ENCODE measurements at regions not wholly inside any gene's neighbourhood (a gene's known extent, or its start where the extent isn't known, plus 50 kb on each side); places are given as distances from the start of the nearest gene placed in this dataset.

GRCh38 chr10:33461295-33461640, 126.8 kb upstream of the NRP1 start:
- POLR2A ChIA-PET, result no interaction called here

DNA sequence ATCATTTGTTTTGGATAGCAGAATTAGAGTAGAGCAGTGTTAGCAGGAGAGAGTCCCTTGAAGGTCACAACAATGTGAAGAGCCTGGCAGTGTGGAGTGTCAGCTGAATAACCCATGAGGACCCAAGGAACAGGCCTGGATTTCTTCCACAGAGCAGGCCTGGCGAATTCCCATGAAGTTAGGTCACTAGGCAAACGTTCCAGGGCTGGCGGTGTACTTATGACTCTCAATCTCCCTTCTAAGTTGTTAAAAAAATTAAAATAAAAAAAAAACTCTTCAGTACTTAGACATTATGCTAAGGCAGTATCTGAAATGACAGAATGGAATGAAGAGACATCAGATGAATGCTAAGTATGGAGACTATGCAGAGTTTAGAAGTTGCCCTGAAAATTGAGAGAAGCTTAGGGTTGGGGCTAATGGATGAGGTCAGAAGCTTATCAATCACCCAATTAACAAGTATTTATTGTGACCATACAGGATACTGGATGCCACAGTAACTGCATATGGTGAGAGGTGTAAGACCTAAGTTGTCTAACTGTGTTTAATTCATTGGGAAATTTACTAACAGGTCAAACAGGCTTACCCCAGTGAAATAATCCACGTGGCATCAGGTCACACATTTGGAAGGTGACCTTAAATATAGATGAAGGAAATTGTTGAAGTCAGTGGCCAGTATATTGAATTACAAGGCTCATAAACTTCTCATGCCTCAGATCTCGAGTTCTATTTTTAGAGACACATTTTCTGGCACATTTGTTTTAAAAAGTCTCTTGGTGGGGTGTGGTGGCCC, 126.2 kb upstream of the NRP1 start:
- no peak overlapping the region for H3K4me3 Mint-ChIP-seq
- no peaks in the 10 kb centered on the region for H3K27me3 Mint-ChIP-seq
- no peaks in the 10 kb centered on the region for H3K4me1 Mint-ChIP-seq
- H3K27ac Mint-ChIP-seq, result no peak overlapping the region
- DNase-seq (no peak), ATAC-seq (ENCODE audit: low read depth) (no peak)
- H3K36me3 Mint-ChIP-seq, result no peaks in the 10 kb centered on the region
- POLR2A ChIA-PET, result no interaction called here
- H3K9me3 Mint-ChIP-seq, result no peaks in the 10 kb centered on the region

More at GRCh38 chr10:33461295-33461640, 126.8 kb upstream of the NRP1 start:
- Mint-ChIP-seq H3K9me3 (no peaks in the 10 kb centered on the region), H3K36me3 (no peaks in the 10 kb centered on the region), H3K4me1 (no peaks in the 10 kb centered on the region), H3K27me3 (no peaks in the 10 kb centered on the region), H3K27ac (no peak overlapping the region), H3K4me3 (no peak overlapping the region)
- ATAC-seq (ENCODE audit: low read depth), result no peak
- DNase-seq, result no peak

DNA sequence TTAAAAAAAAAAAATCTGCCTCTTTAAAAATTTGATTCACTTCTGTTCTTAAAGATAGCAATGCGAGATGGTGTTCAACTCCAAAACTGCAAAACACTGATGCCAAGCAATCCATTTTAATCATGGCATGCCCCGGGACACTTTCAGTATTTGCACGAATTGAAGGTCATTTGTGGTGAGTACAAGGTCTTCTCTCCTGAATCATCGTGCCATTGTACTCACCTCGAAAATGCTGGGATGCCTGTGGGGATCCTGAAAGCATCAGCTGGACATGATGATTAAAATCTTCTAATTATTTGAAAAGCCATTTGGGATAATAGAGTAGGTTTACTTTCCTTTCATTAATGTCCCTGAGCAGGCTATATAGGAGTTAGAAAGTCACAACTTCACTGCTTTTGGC, 125.1 kb upstream of the NRP1 start:
- Mint-ChIP-seq H3K4me1 (no peaks in the 10 kb centered on the region), H3K27me3 (no peaks in the 10 kb centered on the region), H3K4me3 (no peak overlapping the region), H3K27ac (no peak overlapping the region), H3K9me3 (no peaks in the 10 kb centered on the region), H3K36me3 (no peaks in the 10 kb centered on the region)
- POLR2A ChIA-PET, result no interaction called here
- DNase-seq, result no peak
- ATAC-seq (ENCODE audit: low read depth), result no peak

- Mint-ChIP-seq H3K9me3 (no peaks in the 10 kb centered on the region), H3K27ac (no peak overlapping the region), H3K27me3 (peaks cover under 1% of the 10 kb centered on the region), H3K4me1 (no peaks in the 10 kb centered on the region), H3K36me3 (no peaks in the 10 kb centered on the region), H3K4me3 (no peak overlapping the region)
- POLR2A ChIA-PET, result no interaction called here
- DNase-seq (no peak), ATAC-seq (ENCODE audit: low read depth) (no peak)
Measured at GRCh38 chr10:33455029-33455428, 120.6 kb upstream of the NRP1 start.

GRCh38 chr10:33454554-33454953, 120.1 kb upstream of the NRP1 start:
- no peak for ATAC-seq (ENCODE audit: low read depth)
- Mint-ChIP-seq H3K27ac (no peak overlapping the region), H3K4me3 (no peak overlapping the region), H3K27me3 (peaks cover 2% of the 10 kb centered on the region), H3K36me3 (no peaks in the 10 kb centered on the region), H3K4me1 (no peaks in the 10 kb centered on the region), H3K9me3 (no peaks in the 10 kb centered on the region)
- POLR2A ChIA-PET, result no interaction called here
- no peak for DNase-seq

GRCh38 chr10:33453081-33454025, 118.9 kb upstream of the NRP1 start:
- Mint-ChIP-seq H3K27me3 (peaks cover 2% of the 10 kb centered on the region), H3K9me3 (no peaks in the 10 kb centered on the region), H3K27ac (no peak overlapping the region), H3K4me1 (no peaks in the 10 kb centered on the region), H3K4me3 (no peak overlapping the region), H3K36me3 (no peaks in the 10 kb centered on the region)
- DNase-seq (no peak), ATAC-seq (ENCODE audit: low read depth) (no peak)
- POLR2A ChIA-PET, result no interaction called here

DNA sequence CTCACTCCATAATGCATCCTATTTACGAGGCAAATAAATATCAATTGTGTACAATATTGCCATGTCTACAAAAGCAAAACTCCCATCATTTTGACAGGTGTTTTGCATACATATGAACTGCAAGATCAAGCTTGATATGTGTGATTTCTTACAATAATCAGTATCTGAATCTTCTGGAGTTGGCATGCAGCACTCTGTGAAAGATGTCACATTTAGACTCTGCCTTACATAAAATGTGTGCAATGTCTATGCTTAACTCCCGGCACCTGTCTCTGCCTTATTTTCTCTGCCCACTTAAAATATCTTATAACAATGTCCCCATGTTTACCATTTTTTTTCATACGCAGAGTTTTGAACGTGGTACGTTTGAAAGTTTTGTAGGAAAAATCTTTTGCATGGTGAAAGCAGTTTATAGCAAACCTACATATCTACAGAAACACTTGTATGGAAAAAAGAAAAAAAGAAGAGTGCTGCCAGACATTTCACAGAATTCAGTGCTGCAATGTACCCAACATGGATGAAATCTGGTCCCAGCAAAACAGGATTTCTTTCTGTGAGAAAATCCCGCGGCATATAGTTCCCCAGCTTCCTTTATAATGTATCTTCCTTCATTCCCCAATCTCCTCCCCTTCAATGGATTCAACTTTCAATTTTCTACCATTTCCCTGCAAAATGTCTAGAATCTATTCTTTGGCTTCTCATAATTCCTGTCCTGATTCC, 114.1 kb upstream of the NRP1 start:
- POLR2A ChIA-PET, result no interaction called here
- no peak for DNase-seq
- H3K27me3 Mint-ChIP-seq, result peaks cover 2% of the 10 kb centered on the region
- H3K9me3 Mint-ChIP-seq, result no peaks in the 10 kb centered on the region
- H3K4me1 Mint-ChIP-seq, result no peaks in the 10 kb centered on the region
- ATAC-seq (ENCODE audit: low read depth), result no peak
- H3K4me3 Mint-ChIP-seq, result no peak overlapping the region
- H3K27ac Mint-ChIP-seq, result no peak overlapping the region
- no peaks in the 10 kb centered on the region for H3K36me3 Mint-ChIP-seq

DNA sequence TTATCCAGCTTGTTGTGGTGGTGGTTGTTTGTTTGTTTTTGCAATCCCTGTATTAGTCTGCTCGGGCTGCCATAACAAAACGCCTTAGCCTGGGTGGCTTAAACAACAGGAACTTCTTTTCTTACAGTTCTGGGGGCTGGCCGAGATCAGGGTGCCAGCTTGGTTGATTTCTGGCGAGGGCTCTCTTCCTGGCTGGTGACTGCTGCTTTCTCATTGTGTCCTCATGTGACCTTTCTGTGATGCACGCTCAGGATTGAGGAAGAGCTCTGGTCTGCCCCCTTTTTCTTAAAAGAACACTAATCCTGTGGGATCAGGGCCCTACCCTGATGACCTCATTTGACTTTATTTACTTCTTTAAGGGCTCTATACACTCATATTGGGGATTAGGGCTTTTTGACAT, 107.1 kb upstream of the NRP1 start:
- POLR2A ChIA-PET, result no interaction called here

GRCh38 chr10:33434933-33435332, 100.5 kb upstream of the NRP1 start:
- no peak overlapping the region for H3K27ac Mint-ChIP-seq
- POLR2A ChIA-PET, result no interaction called here
- no peaks in the 10 kb centered on the region for H3K9me3 Mint-ChIP-seq
- ATAC-seq (ENCODE audit: low read depth) (no peak), DNase-seq (no peak)
- no peaks in the 10 kb centered on the region for H3K36me3 Mint-ChIP-seq
- H3K4me1 Mint-ChIP-seq, result no peaks in the 10 kb centered on the region
- no peak overlapping the region for H3K4me3 Mint-ChIP-seq
- H3K27me3 Mint-ChIP-seq, result peaks cover 6% of the 10 kb centered on the region

More for the DNA sequence above, 107.1 kb upstream of the NRP1 start:
- DNase-seq, result no peak
- H3K36me3 Mint-ChIP-seq, result no peaks in the 10 kb centered on the region
- H3K4me3 Mint-ChIP-seq, result no peak overlapping the region
- H3K27ac Mint-ChIP-seq, result no peak overlapping the region
- H3K4me1 Mint-ChIP-seq, result no peaks in the 10 kb centered on the region
- H3K27me3 Mint-ChIP-seq, result peaks cover 6% of the 10 kb centered on the region
- no peaks in the 10 kb centered on the region for H3K9me3 Mint-ChIP-seq
- ATAC-seq (ENCODE audit: low read depth), result no peak

GRCh38 chr10:33428682-33429081, 94.2 kb upstream of the NRP1 start:
- Mint-ChIP-seq H3K4me1 (no peaks in the 10 kb centered on the region), H3K36me3 (no peaks in the 10 kb centered on the region), H3K27ac (no peak overlapping the region), H3K4me3 (no peak overlapping the region), H3K9me3 (no peaks in the 10 kb centered on the region), H3K27me3 (peaks cover 3% of the 10 kb centered on the region)
- POLR2A ChIA-PET, result no interaction called here
- DNase-seq, result no peak
- ATAC-seq (ENCODE audit: low read depth), result no peak

- Mint-ChIP-seq H3K9me3 (no peaks in the 10 kb centered on the region), H3K27ac (no peak overlapping the region), H3K36me3 (no peaks in the 10 kb centered on the region), H3K4me1 (peaks cover 6% of the 10 kb centered on the region), H3K27me3 (peaks cover 10% of the 10 kb centered on the region), H3K4me3 (no peak overlapping the region)
- POLR2A ChIA-PET, result no interaction called here
- DNase-seq (no peak), ATAC-seq (ENCODE audit: low read depth) (no peak)
Measured at GRCh38 chr10:33423154-33423529, 88.7 kb upstream of the NRP1 start.

GRCh38 chr10:33422471-33423153, 88.1 kb upstream of the NRP1 start:
- Mint-ChIP-seq H3K4me3 (no peak overlapping the region), H3K9me3 (no peaks in the 10 kb centered on the region), H3K27me3 (peaks cover 10% of the 10 kb centered on the region), H3K36me3 (no peaks in the 10 kb centered on the region), H3K27ac (no peak overlapping the region), H3K4me1 (peaks cover 6% of the 10 kb centered on the region)
- no peak for DNase-seq
- ATAC-seq (ENCODE audit: low read depth), result no peak
- POLR2A ChIA-PET, result no interaction called here

GRCh38 chr10:33421789-33422462, 87.5 kb upstream of the NRP1 start:
- Mint-ChIP-seq H3K9me3 (no peaks in the 10 kb centered on the region), H3K4me3 (no peak overlapping the region), H3K4me1 (peaks cover 6% of the 10 kb centered on the region), H3K36me3 (no peaks in the 10 kb centered on the region), H3K27ac (no peak overlapping the region), H3K27me3 (peaks cover 10% of the 10 kb centered on the region)
- POLR2A ChIA-PET, result no interaction called here
- ATAC-seq (ENCODE audit: low read depth) (no peak), DNase-seq (no peak)

All from activated naive CD8-positive, alpha-beta T cell treated with anti-CD3 and anti-CD28 coated beads, Interleukin-2, amount 10 ng/mL, durations not matched to agents 7 days and 5 days (primary cell).